ENCODE measurements at regions not wholly inside any gene's neighbourhood (a gene's known extent, or its start where the extent isn't known, plus 50 kb on each side); places are given as distances from the start of the nearest gene placed in this dataset.

DNA sequence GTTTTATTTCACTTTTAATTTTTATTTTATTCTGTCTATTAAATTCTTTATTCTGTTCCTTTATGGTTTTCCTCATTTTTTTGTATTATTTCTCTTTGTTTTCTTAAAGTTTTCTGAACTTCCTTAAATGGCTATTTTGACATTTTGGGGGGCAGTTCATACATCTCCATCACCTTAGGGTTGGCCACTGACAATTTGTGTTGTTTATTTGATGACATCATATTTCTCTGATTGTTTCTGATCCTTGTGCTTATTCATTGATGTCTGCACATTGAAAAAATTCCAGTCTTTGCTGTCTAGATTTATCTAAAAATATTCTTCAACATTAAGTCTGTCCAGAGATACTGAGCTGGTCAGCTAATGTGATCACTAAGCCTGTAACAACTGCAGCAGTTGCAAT, 379.5 kb upstream of the EYS start:
- Histone ChIP-seq H3K9ac (replicated peaks; ENCODE audit: extremely low read depth, insufficient read depth, low read length) (no peak overlapping the region), H2AFZ (ENCODE audit: low read depth, low read length) (no peak overlapping the region), H3K27me3 (ENCODE audit: control insufficient read depth in 2 of 2, insufficient read depth in 2 of 2, low read length in 2 of 2) (no peaks in the 10 kb centered on the region), H3K4me2 (ENCODE audit: insufficient read depth, low read length) (no peak overlapping the region), H3K27ac (ENCODE audit: insufficient read depth, low read depth, low read length) (no peak overlapping the region), H3K36me3 (ENCODE audit: control insufficient read depth in 2 of 2, extremely low read depth in 1 of 2, insufficient read depth in 2 of 2, low read length in 2 of 2) (no peaks in the 10 kb centered on the region), H4K20me1 (replicated peaks; ENCODE audit: control insufficient read depth, extremely low read depth, insufficient read depth, low read length) (no peaks in the 10 kb centered on the region), H3K4me3 (replicated peaks in 1 of 3; ENCODE audit: insufficient read depth in 1 of 3, low read depth in 1 of 3, low read length in 3 of 3) (no peak overlapping the region), H3K9me1 (replicated peaks; ENCODE audit: control insufficient read depth, extremely low read depth, insufficient read depth, low read length) (no peaks in the 10 kb centered on the region), H3K4me1 (ENCODE audit: control insufficient read depth, extremely low read depth, insufficient read depth, low read length) (no peaks in the 10 kb centered on the region), H3K9me3 (replicated peaks; ENCODE audit: control insufficient read depth, insufficient read depth, low read length) (peaks cover 7% of the 10 kb centered on the region), H3K79me2 (ENCODE audit: control insufficient read depth, insufficient read depth, low read length) (no peaks in the 10 kb centered on the region)
- FAIRE-seq, result no peak
- intact Hi-C loops (cut with micrococcal nuclease) (no loop called here), dilution Hi-C loops (cut with MboI; ENCODE audit: extremely low pct_ligation_motif_present, low sequenced_read_pairs) (no loop called here)
- TF ChIP-seq, protein P1, sequence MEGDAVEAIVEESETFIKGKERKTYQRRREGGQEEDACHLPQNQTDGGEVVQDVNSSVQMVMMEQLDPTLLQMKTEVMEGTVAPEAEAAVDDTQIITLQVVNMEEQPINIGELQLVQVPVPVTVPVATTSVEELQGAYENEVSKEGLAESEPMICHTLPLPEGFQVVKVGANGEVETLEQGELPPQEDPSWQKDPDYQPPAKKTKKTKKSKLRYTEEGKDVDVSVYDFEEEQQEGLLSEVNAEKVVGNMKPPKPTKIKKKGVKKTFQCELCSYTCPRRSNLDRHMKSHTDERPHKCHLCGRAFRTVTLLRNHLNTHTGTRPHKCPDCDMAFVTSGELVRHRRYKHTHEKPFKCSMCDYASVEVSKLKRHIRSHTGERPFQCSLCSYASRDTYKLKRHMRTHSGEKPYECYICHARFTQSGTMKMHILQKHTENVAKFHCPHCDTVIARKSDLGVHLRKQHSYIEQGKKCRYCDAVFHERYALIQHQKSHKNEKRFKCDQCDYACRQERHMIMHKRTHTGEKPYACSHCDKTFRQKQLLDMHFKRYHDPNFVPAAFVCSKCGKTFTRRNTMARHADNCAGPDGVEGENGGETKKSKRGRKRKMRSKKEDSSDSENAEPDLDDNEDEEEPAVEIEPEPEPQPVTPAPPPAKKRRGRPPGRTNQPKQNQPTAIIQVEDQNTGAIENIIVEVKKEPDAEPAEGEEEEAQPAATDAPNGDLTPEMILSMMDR (IDR thresholded peaks at IDR 0.05; ENCODE audit: extremely low read depth in 1 of 2, insufficient read depth in 1 of 2, low read depth in 1 of 2, low read length in 2 of 2), result no peak
- no peak for TF ChIP-seq JUN (IDR thresholded peaks at IDR 0.05; ENCODE audit: borderline replicate concordance, insufficient read depth, insufficient read length, low read depth)
- no peak for TF ChIP-seq FOS (IDR thresholded peaks at IDR 0.05; ENCODE audit: borderline replicate concordance, insufficient read depth, low read length)
- TF ChIP-seq, protein P2, sequence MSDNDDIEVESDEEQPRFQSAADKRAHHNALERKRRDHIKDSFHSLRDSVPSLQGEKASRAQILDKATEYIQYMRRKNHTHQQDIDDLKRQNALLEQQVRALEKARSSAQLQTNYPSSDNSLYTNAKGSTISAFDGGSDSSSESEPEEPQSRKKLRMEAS (IDR thresholded peaks at IDR 0.05; ENCODE audit: insufficient read depth, insufficient read length), result no peak
- no peak for TF ChIP-seq POLR2AphosphoS5 (IDR thresholded peaks at IDR 0.05; ENCODE audit: insufficient read depth, low read depth, low read length)
- no peak for TF ChIP-seq MYC (IDR thresholded peaks at IDR 0.05; ENCODE audit: low read depth, low read length)
- no peak for TF ChIP-seq GATA2 (IDR thresholded peaks at IDR 0.05; ENCODE audit: insufficient read depth, insufficient read length, low read depth, low read length)
- TF ChIP-seq POLR2A (IDR thresholded peaks at IDR 0.05; ENCODE audit: low read depth, low read length), result no peak
- TF ChIP-seq EZH2 (IDR thresholded peaks at IDR 0.05; ENCODE audit: borderline replicate concordance, low read depth, low read length, severe bottlenecking), result no peak
- no TSS peak for BruUV-seq (replicated peaks)
- ChIA-PET CTCF (no interaction called here), POLR2A (no interaction called here)
- no peak for DNase-seq (ENCODE audit: low read depth, low spot score)

Data from endothelial cell of umbilical vein (primary cell).